ENCODE measurements at regions not wholly inside any gene's neighbourhood (a gene's known extent, or its start where the extent isn't known, plus 50 kb on each side); places are given as distances from the start of the nearest gene placed in this dataset.

- TF ChIP-seq EZH2 (IDR thresholded peaks at IDR 0.05) = no peak
- TF ChIP-seq POLR2AphosphoS5 (IDR thresholded peaks at IDR 0.05; ENCODE audit: borderline replicate concordance, low read depth, low read length) = no peak
These were observed 112.4 kb upstream of the SLC38A4 start for GRCh38 chr12:46938071-46938678.

Measured in SK-N-MC (cell line).